ENCODE measurements at regions not wholly inside any gene's neighbourhood (a gene's known extent, or its start where the extent isn't known, plus 50 kb on each side); places are given as distances from the start of the nearest gene placed in this dataset.

DNA sequence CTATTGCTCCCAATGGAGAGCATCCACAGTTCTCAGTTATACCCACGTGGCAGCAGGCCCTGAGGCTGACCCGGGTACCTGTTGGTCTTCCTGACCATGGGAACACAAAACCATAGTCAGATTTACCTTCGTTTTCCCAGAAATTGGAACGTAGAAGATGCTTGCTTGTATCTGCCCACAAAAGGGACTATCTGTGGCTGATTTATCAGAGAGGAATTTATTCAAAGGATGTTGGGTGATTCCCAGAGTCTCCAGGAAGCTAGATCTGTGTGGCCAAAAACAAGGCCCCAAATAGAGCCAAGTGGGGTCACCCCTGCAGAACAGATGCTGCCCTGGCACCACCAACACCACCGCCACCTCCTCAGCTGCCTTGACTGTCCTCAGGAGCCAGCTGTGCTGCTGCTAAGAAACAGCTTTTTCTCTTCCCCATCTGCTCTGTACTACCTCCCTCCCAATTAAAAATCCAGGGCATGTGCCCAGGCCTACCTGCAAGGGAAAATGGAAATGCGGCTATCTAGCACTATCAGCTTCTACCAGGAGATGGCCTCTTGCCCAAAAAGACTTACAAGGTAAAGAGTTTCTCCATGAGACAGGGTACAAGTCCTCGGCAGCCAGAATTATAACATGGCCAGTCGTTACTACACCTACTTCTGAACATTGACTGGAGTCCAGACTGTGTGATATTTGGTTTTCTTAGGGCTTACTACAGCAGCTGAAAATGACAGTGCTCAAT lies 128.6 kb upstream of the PLEKHG7 start:
- POLR2A ChIA-PET = no interaction called here
- no peaks in the 10 kb centered on the region for H3K36me3 Mint-ChIP-seq

DNA sequence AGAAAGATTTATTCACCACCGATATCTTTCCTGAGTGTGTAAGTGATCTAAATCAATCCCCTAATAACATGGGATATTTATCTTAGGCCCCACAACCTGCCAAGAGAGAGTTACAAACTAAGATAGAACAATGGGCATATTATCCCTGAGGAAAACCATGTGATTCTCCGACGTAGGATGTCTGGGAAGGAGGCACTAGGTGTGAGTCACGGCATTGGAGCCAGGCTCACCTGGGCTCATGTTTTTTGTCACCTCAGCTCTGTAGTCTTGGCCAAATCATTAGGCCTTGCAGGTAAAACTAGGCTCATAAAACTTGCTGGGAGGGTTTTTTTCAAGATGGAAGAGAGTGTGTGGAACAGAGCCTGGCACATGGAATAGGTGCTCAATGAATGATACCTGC lies 129.7 kb upstream of the PLEKHG7 start:
- Mint-ChIP-seq H3K27ac (peak overlapping the region in 5 of 8 donors; percentile 23 to 98 (median 77)), H3K9me3 (peaks cover 0 to 3% (median 0%) of the 10 kb centered on the region in 5 donors), H3K4me3 (no peak overlapping the region), H3K4me1 (peaks cover 0 to 4% (median 4%) of the 10 kb centered on the region in 3 donors), H3K27me3 (no peaks in the 10 kb centered on the region), H3K36me3 (no peaks in the 10 kb centered on the region)
- no peaks in the 10 kb centered on the region for H3K36me3 ChIP-seq (ENCODE audit: insufficient read depth, low read length)
- no peak overlapping the region for H3K27ac ChIP-seq (ENCODE audit: low read depth, low read length)
- CTCF ChIA-PET = interaction anchor here (1.0 to 4.5 kb wide), 3 partner anchors 10 to 1191 kb away, joined by 3 to 29 read pairs (median 3); partner anchors contain the start of gene BTG1
- POLR2A ChIA-PET = no interaction called here
- no peaks in the 10 kb centered on the region for H3K27me3 ChIP-seq (ENCODE audit: insufficient read depth, low read length, poor library complexity, severe bottlenecking)
- H3K4me1 ChIP-seq (ENCODE audit: insufficient read depth, low read length) = peaks cover 22% of the 10 kb centered on the region
- H3K4me3 ChIP-seq (ENCODE audit: low read length) = no peak overlapping the region
- no peaks in the 10 kb centered on the region for H3K9me3 ChIP-seq (ENCODE audit: low read length)
- DNase-seq = no peak

More for the DNA sequence above, 128.6 kb upstream of the PLEKHG7 start:
- CTCF ChIA-PET = interaction anchor here (1.0 to 1.4 kb wide), 3 partner anchors 11 to 1192 kb away, joined by 3 to 5 read pairs (median 3); no protein-coding TSS in a partner anchor
- peaks cover 0 to 4% (median 1%) of the 10 kb centered on the region in 3 donors for H3K4me1 Mint-ChIP-seq
- Histone ChIP-seq H3K36me3 (ENCODE audit: insufficient read depth, low read length) (no peaks in the 10 kb centered on the region), H3K4me3 (ENCODE audit: low read length) (no peak overlapping the region), H3K4me1 (ENCODE audit: insufficient read depth, low read length) (peaks cover 12% of the 10 kb centered on the region), H3K27ac (ENCODE audit: low read depth, low read length) (no peak overlapping the region), H3K9me3 (ENCODE audit: low read length) (no peaks in the 10 kb centered on the region), H3K27me3 (ENCODE audit: insufficient read depth, low read length, poor library complexity, severe bottlenecking) (no peaks in the 10 kb centered on the region)
- H3K4me3 Mint-ChIP-seq = no peak overlapping the region
- H3K9me3 Mint-ChIP-seq = peaks cover 0 to 3% (median 0%) of the 10 kb centered on the region in 5 donors
- no peaks in the 10 kb centered on the region for H3K27me3 Mint-ChIP-seq
- DNase-seq = no peak
- peak overlapping the region in 7 of 8 donors; percentile 29 to 98 (median 61) for H3K27ac Mint-ChIP-seq

- CTCF ChIA-PET = interaction anchor here (0.8 to 4.5 kb wide), 7 partner anchors 77 to 1190 kb away, joined by 3 to 33 read pairs (median 5); partner anchors contain the start of gene BTG1
- peak overlapping the region in 5 of 8 donors; percentile 35 to 93 (median 45) for H3K27ac Mint-ChIP-seq
- H3K36me3 ChIP-seq (ENCODE audit: insufficient read depth, low read length) = no peaks in the 10 kb centered on the region
Observed at GRCh38 chr12:92571844-92572543, 130.8 kb upstream of the PLEKHG7 start.

GRCh38 chr12:92571169-92571568 lies 131.6 kb upstream of the PLEKHG7 start:
- peak overlapping the region in 2 of 8 donors; percentile 14 to 66 for H3K27ac Mint-ChIP-seq

More at GRCh38 chr12:92571844-92572543, 130.8 kb upstream of the PLEKHG7 start:
- peaks cover 0 to 7% (median 6%) of the 10 kb centered on the region in 3 donors for H3K4me1 Mint-ChIP-seq
- no peaks in the 10 kb centered on the region for H3K27me3 Mint-ChIP-seq
- H3K4me3 ChIP-seq (ENCODE audit: low read length) = no peak overlapping the region
- peaks cover 0 to 3% (median under 1%) of the 10 kb centered on the region in 5 donors for H3K9me3 Mint-ChIP-seq
- H3K36me3 Mint-ChIP-seq = peaks cover 1 to 4% (median 1%) of the 10 kb centered on the region in 3 donors
- H3K9me3 ChIP-seq (ENCODE audit: low read length) = no peaks in the 10 kb centered on the region
- peaks cover 22% of the 10 kb centered on the region for H3K4me1 ChIP-seq (ENCODE audit: insufficient read depth, low read length)
- no peak overlapping the region for H3K27ac ChIP-seq (ENCODE audit: low read depth, low read length)
- POLR2A ChIA-PET = no interaction called here
- no peak for DNase-seq
- H3K27me3 ChIP-seq (ENCODE audit: insufficient read depth, low read length, poor library complexity, severe bottlenecking) = no peaks in the 10 kb centered on the region
- H3K4me3 Mint-ChIP-seq = no peak overlapping the region

DNA sequence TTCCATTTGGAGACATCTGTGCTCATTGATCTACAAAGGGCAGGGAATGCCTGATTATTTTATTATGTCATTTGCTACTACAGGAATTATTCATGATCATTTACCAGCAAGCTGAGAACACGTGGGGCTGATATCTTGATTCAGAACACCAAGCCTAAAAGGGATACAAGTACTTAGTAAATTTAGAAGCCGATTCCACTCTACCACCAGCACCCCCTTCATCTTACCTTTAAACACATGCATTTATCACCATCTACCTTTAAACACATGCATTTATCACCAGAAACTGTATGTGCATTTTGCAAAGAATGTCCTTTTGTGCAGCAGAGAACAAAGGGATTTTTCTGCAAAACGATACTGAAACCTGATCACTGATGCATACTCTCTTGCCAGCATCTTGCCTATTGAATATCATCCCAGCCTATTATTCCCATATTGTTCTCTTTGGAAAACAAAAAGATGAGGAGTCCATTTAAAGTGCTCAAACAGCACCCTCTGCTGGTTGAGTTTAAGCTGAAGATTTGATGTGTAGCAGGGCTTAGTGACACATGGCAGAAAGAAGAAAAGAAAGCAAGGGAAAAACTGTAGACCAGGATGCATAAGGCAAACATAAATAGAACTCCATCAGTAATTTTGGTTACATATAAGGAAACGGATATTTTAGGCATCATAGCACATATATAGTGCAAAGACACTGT lies 132.6 kb upstream of the PLEKHG7 start:
- DNase-seq = peak in 4 of 5 donors; percentile 35 to 72 (median 66)
- Mint-ChIP-seq H3K36me3 (peaks cover 2 to 10% (median 6%) of the 10 kb centered on the region in 3 donors), H3K27ac (no peak overlapping the region), H3K4me1 (peaks cover 0 to 9% (median 6%) of the 10 kb centered on the region in 3 donors), H3K4me3 (no peak overlapping the region), H3K9me3 (peaks cover 0 to 12% (median 4%) of the 10 kb centered on the region in 5 donors), H3K27me3 (no peaks in the 10 kb centered on the region)
- ChIA-PET CTCF (interaction anchor here (0.7 to 4.5 kb wide), 21 partner anchors 12 to 1188 kb away, joined by 3 to 33 read pairs (median 4); partner anchors contain the start of gene BTG1), POLR2A (interaction anchor here (0.6 to 2.7 kb wide), 2 partner anchors 425 to 429 kb away, joined by 3 to 23 read pairs; partner anchors contain the start of gene BTG1)
- Histone ChIP-seq H3K4me1 (ENCODE audit: insufficient read depth, low read length) (peaks cover 22% of the 10 kb centered on the region), H3K4me3 (ENCODE audit: low read length) (no peak overlapping the region), H3K27me3 (ENCODE audit: insufficient read depth, low read length, poor library complexity, severe bottlenecking) (no peaks in the 10 kb centered on the region), H3K9me3 (ENCODE audit: low read length) (no peaks in the 10 kb centered on the region), H3K27ac (ENCODE audit: low read depth, low read length) (no peak overlapping the region), H3K36me3 (ENCODE audit: insufficient read depth, low read length) (no peaks in the 10 kb centered on the region)

More at GRCh38 chr12:92571169-92571568, 131.6 kb upstream of the PLEKHG7 start:
- Mint-ChIP-seq H3K9me3 (peaks cover 0 to 9% (median 4%) of the 10 kb centered on the region in 5 donors), H3K4me1 (peaks cover 0 to 9% (median 6%) of the 10 kb centered on the region in 3 donors), H3K27me3 (no peaks in the 10 kb centered on the region), H3K36me3 (peaks cover 2 to 6% (median 5%) of the 10 kb centered on the region in 3 donors), H3K4me3 (no peak overlapping the region)
- CTCF ChIA-PET = interaction anchor here (1.1 to 4.5 kb wide), 9 partner anchors 11 to 1189 kb away, joined by 3 to 33 read pairs (median 4); partner anchors contain the start of gene BTG1
- Histone ChIP-seq H3K27ac (ENCODE audit: low read depth, low read length) (no peak overlapping the region), H3K9me3 (ENCODE audit: low read length) (no peaks in the 10 kb centered on the region), H3K4me1 (ENCODE audit: insufficient read depth, low read length) (peaks cover 22% of the 10 kb centered on the region), H3K36me3 (ENCODE audit: insufficient read depth, low read length) (no peaks in the 10 kb centered on the region), H3K27me3 (ENCODE audit: insufficient read depth, low read length, poor library complexity, severe bottlenecking) (no peaks in the 10 kb centered on the region), H3K4me3 (ENCODE audit: low read length) (no peak overlapping the region)
- POLR2A ChIA-PET = no interaction called here
- DNase-seq = no peak

- Histone ChIP-seq H3K4me1 (ENCODE audit: insufficient read depth, low read length) (peaks cover 22% of the 10 kb centered on the region), H3K9me3 (ENCODE audit: low read length) (no peaks in the 10 kb centered on the region), H3K4me3 (ENCODE audit: low read length) (no peak overlapping the region), H3K27me3 (ENCODE audit: insufficient read depth, low read length, poor library complexity, severe bottlenecking) (no peaks in the 10 kb centered on the region), H3K36me3 (ENCODE audit: insufficient read depth, low read length) (no peaks in the 10 kb centered on the region), H3K27ac (ENCODE audit: low read depth, low read length) (no peak overlapping the region)
- Mint-ChIP-seq H3K4me3 (peak overlapping the region in 1 of 7 donors; percentile 15), H3K27ac (no peak overlapping the region), H3K36me3 (peaks cover 2 to 10% (median 6%) of the 10 kb centered on the region in 3 donors), H3K9me3 (peaks cover 0 to 12% (median 4%) of the 10 kb centered on the region in 5 donors), H3K4me1 (peaks cover 2 to 9% (median 7%) of the 10 kb centered on the region in 3 donors), H3K27me3 (no peaks in the 10 kb centered on the region)
- DNase-seq = no peak
- ChIA-PET POLR2A (interaction anchor here (2.7 kb wide), 1 partner anchor 423 kb away, joined by 23 read pairs; the partner anchor contains the start of gene BTG1), CTCF (interaction anchor here (0.6 to 4.5 kb wide), 6 partner anchors 23 to 1187 kb away, joined by 3 to 33 read pairs (median 5); partner anchors contain the start of gene BTG1)
Observed at GRCh38 chr12:92568691-92569090, 134.1 kb upstream of the PLEKHG7 start.

DNA sequence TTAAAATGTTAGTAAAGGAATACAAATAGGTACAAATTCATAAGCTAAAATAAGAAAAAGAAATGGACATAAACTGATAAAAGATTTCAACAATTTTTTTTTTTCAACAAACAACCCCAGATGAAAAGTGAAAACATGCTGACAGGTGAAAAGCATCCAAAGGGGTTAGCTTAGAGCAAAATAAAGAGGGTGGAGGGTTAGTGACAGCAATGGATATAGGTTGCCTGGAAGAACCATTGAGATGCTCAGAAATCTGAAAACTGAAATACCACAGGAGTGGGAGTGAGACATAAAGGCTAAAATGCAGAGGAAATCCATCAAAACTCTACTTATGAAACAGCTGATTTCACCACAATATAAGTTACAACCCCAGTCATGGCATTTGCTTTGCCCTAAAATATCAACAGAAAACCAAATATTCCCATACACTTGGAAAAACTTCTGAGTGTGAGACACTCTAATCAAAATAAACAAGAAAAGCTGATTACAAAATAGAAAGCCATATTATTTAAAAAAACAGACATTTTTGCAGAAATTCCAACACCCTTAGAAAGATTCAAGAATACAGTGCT lies 136.3 kb upstream of the PLEKHG7 start:
- H3K9me3 Mint-ChIP-seq = peaks cover 0 to 12% (median 4%) of the 10 kb centered on the region in 5 donors
- Histone ChIP-seq H3K9me3 (ENCODE audit: low read length) (no peaks in the 10 kb centered on the region), H3K36me3 (ENCODE audit: insufficient read depth, low read length) (no peaks in the 10 kb centered on the region), H3K4me1 (ENCODE audit: insufficient read depth, low read length) (peaks cover 22% of the 10 kb centered on the region), H3K27ac (ENCODE audit: low read depth, low read length) (no peak overlapping the region), H3K4me3 (ENCODE audit: low read length) (no peak overlapping the region), H3K27me3 (ENCODE audit: insufficient read depth, low read length, poor library complexity, severe bottlenecking) (no peaks in the 10 kb centered on the region)
- peaks cover 10 to 19% (median 15%) of the 10 kb centered on the region in 3 donors for H3K4me1 Mint-ChIP-seq
- no peak overlapping the region for H3K4me3 Mint-ChIP-seq
- ChIA-PET CTCF (interaction anchor here (0.8 to 1.0 kb wide), 3 partner anchors 10 to 755 kb away, joined by 3 to 4 read pairs (median 3); no protein-coding TSS in a partner anchor), POLR2A (no interaction called here)
- peaks cover 2 to 10% (median 6%) of the 10 kb centered on the region in 3 donors for H3K36me3 Mint-ChIP-seq
- H3K27ac Mint-ChIP-seq = no peak overlapping the region
- DNase-seq = no peak
- H3K27me3 Mint-ChIP-seq = no peaks in the 10 kb centered on the region

Measured in CD8-positive, alpha-beta memory T cell (primary cell).